Immature natural killer cell (primary cell): ENCODE measurements at regions not wholly inside any gene's neighbourhood (a gene's known extent, or its start where the extent isn't known, plus 50 kb on each side); places are given as distances from the start of the nearest gene placed in this dataset.

Source experiments
- DNase-seq, 3 donors: peaks; one replicate each; pipeline ENCODE4 v3.0.0; 2022; ENCODE audit warnings: mixed read lengths in 1 of 3
- H3K27ac Mint-ChIP-seq, 6 donors: one replicate each; pipeline ENCODE4 v1.8.0; 2020; ENCODE audit warnings: mixed read lengths in 6 of 6, mild to moderate bottlenecking in 5 of 6, inconsistent platforms in 4 of 6, moderate library complexity in 3 of 6
- H3K27me3 Mint-ChIP-seq, 3 donors: one replicate each; pipeline ENCODE4 v1.8.0; 2020 to 2021; ENCODE audit warnings: low read depth in 3 of 3, mild to moderate bottlenecking in 3 of 3, mixed read lengths in 3 of 3, moderate library complexity in 3 of 3, inconsistent platforms in 1 of 3
- H3K36me3 Mint-ChIP-seq, 3 donors: one replicate each; pipeline ENCODE4 v1.8.0; 2020; ENCODE audit warnings: mixed read lengths in 3 of 3, inconsistent platforms in 2 of 3, mild to moderate bottlenecking in 2 of 3
- H3K4me1 Mint-ChIP-seq, 2 donors: one replicate each; pipeline ENCODE4 v1.8.0; 2020; ENCODE audit warnings: inconsistent platforms in 2 of 2, mild to moderate bottlenecking in 2 of 2, mixed read lengths in 2 of 2, moderate library complexity in 1 of 2
- H3K4me3 Mint-ChIP-seq, 5 donors: one replicate each; pipeline ENCODE4 v1.8.0; 2020; ENCODE audit warnings: mild to moderate bottlenecking in 5 of 5, mixed read lengths in 5 of 5, inconsistent platforms in 3 of 5, moderate library complexity in 3 of 5
- H3K9me3 Mint-ChIP-seq, 6 donors: one replicate each; pipeline ENCODE4 v1.8.0; 2020; ENCODE audit warnings: mild to moderate bottlenecking in 6 of 6, mixed read lengths in 6 of 6, inconsistent platforms in 4 of 6, moderate library complexity in 3 of 6

- peak; percentile 28 to 33 (median 31) for DNase-seq
- Mint-ChIP-seq H3K4me3 (peak overlapping the region; percentile 69 to 91 (median 85)), H3K36me3 (peaks cover 6 to 9% (median 7%) of the 10 kb centered on the region in 3 donors), H3K9me3 (no peaks in the 10 kb centered on the region), H3K27ac (peak overlapping the region; percentile 100), H3K4me1 (peaks cover 79 to 80% of the 10 kb centered on the region in 2 donors), H3K27me3 (peaks cover 17 to 30% (median 18%) of the 10 kb centered on the region in 3 donors)
These were observed 74.6 kb downstream of the ARL4C start for GRCh38 chr2:234422273-234422732.

GRCh38 chr2:234420408-234420807, 76.5 kb downstream of the ARL4C start:
- no peaks in the 10 kb centered on the region for H3K9me3 Mint-ChIP-seq
- H3K4me1 Mint-ChIP-seq = peaks cover 66 to 76% of the 10 kb centered on the region in 2 donors
- peaks cover 2 to 12% (median 7%) of the 10 kb centered on the region in 3 donors for H3K27me3 Mint-ChIP-seq
- peak overlapping the region; percentile 100 for H3K27ac Mint-ChIP-seq
- DNase-seq = peak; percentile 62 to 70 (median 68)
- H3K36me3 Mint-ChIP-seq = peaks cover 7 to 11% (median 9%) of the 10 kb centered on the region in 3 donors
- peak overlapping the region; percentile 54 to 77 (median 71) for H3K4me3 Mint-ChIP-seq

DNA sequence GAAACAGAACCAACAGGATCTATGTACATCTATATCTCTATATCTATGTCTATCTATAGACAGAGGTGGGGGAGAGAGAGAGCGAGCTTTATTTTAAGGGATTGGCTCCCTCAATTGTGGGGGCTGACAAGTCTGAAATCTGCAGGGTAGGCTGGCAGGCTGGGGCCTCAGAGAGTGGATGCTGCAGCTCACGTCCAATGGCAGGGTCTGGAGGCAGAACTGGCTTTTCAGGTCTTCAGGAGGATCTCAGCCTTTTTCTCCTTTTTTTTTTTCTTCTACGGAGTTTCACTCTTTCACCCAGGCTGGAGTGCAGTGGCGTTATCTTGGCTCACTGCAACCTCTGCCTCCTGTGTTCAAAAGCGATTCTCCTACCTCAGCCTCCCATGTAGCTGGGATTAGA, 77.2 kb downstream of the ARL4C start:
- DNase-seq = no peak
- Mint-ChIP-seq H3K36me3 (peaks cover 7 to 15% (median 11%) of the 10 kb centered on the region in 3 donors), H3K9me3 (no peaks in the 10 kb centered on the region), H3K4me1 (peaks cover 65 to 76% of the 10 kb centered on the region in 2 donors), H3K27me3 (peaks cover 0 to 12% (median 5%) of the 10 kb centered on the region in 3 donors), H3K27ac (peak overlapping the region; percentile 100), H3K4me3 (peak overlapping the region in 2 of 5 donors; percentile 15 to 51)

DNA sequence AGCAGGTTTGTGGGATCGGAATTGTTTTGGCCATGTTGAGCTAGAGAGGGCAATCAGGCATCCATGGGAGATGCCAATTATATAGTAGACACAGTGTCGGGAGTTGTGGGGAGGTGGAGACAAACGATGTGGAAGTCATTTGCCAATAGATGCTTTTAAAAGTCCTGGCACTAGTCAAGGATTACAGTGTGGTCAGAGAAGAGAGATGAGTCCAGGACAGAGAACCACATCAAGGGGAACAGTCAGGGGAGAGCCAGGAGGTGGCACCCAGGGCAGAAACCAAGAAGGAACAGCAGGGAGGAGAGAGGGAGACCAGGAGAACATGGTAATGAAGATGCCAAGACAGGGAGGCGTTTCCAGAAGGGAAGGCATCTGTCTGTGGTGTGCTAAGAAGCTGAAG, 81.2 kb downstream of the ARL4C start:
- H3K9me3 Mint-ChIP-seq = no peaks in the 10 kb centered on the region
- peak overlapping the region; percentile 1 to 77 (median 57) for H3K27ac Mint-ChIP-seq
- H3K4me3 Mint-ChIP-seq = no peak overlapping the region
- peaks cover 0 to 5% (median 0%) of the 10 kb centered on the region in 3 donors for H3K27me3 Mint-ChIP-seq
- peaks cover 35 to 45% of the 10 kb centered on the region in 2 donors for H3K4me1 Mint-ChIP-seq
- no peak for DNase-seq
- peaks cover 7 to 18% (median 11%) of the 10 kb centered on the region in 3 donors for H3K36me3 Mint-ChIP-seq

GRCh38 chr2:234414596-234414995, 82.3 kb downstream of the ARL4C start:
- DNase-seq = no peak
- peaks cover 7 to 18% (median 11%) of the 10 kb centered on the region in 3 donors for H3K36me3 Mint-ChIP-seq
- H3K4me1 Mint-ChIP-seq = peaks cover 30 to 34% of the 10 kb centered on the region in 2 donors
- no peak overlapping the region for H3K4me3 Mint-ChIP-seq
- H3K9me3 Mint-ChIP-seq = no peaks in the 10 kb centered on the region
- H3K27ac Mint-ChIP-seq = peak overlapping the region in 5 of 6 donors; percentile 47 to 80 (median 56)
- H3K27me3 Mint-ChIP-seq = no peaks in the 10 kb centered on the region

DNA sequence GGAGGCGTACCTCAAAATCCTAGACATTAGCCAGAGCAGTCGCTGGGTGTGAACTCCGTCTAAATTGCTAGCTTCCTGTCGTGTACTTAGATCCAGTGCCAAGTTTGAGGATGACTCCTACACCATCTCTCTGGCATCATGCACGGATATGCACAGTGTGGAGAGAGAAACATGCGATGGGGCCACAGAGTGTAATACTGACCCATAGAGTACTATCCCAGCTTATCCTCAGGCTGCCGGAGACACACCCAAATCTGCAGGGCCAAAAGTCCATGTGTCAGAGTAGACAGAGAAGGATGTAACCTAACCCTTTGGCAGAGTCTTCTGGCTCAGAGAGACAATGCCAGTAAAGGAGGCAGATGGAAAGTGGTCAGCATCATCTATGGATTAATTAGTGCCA, 84.2 kb downstream of the ARL4C start:
- Mint-ChIP-seq H3K36me3 (peaks cover 0 to 10% (median 5%) of the 10 kb centered on the region in 3 donors), H3K27me3 (no peaks in the 10 kb centered on the region), H3K27ac (peak overlapping the region in 2 of 6 donors; percentile 1 to 46), H3K4me1 (peaks cover 25 to 31% of the 10 kb centered on the region in 2 donors), H3K4me3 (no peak overlapping the region), H3K9me3 (no peaks in the 10 kb centered on the region)
- DNase-seq = no peak

DNA sequence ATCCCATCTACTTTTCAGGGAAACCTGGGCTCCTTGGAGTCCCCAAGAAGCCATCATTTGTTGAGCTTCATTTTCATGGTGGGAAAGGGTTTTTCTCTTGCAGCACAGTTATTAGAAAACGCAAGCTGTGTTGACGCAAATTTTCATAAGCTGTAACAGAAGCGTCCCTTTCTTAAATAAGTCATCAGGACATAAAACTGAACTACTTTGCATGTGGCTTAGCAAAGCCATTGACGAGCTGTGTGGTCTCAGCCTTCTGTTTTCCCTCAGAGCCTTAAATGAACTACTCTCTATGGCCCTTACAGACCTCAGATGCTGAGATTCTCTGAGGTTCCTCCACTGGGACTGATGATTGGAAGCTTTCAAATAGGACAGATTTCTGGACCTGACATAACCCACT, 85.1 kb downstream of the ARL4C start:
- Mint-ChIP-seq H3K27ac (peak overlapping the region in 2 of 6 donors; percentile 29 to 70), H3K4me3 (no peak overlapping the region), H3K27me3 (no peaks in the 10 kb centered on the region)

GRCh38 chr2:234410526-234410925, 86.4 kb downstream of the ARL4C start:
- Mint-ChIP-seq H3K27ac (peak overlapping the region in 3 of 6 donors; percentile 42 to 75 (median 47)), H3K36me3 (peaks cover 0 to 7% (median 3%) of the 10 kb centered on the region in 3 donors), H3K4me1 (peaks cover 32 to 33% of the 10 kb centered on the region in 2 donors), H3K27me3 (no peaks in the 10 kb centered on the region), H3K4me3 (no peak overlapping the region), H3K9me3 (no peaks in the 10 kb centered on the region)
- DNase-seq = no peak

More for the DNA sequence above, 85.1 kb downstream of the ARL4C start:
- Mint-ChIP-seq H3K4me1 (peaks cover 24 to 28% of the 10 kb centered on the region in 2 donors), H3K36me3 (peaks cover 0 to 7% (median 5%) of the 10 kb centered on the region in 3 donors), H3K9me3 (no peaks in the 10 kb centered on the region)
- DNase-seq = no peak

GRCh38 chr2:234409590-234409989, 87.3 kb downstream of the ARL4C start:
- H3K27me3 Mint-ChIP-seq = no peaks in the 10 kb centered on the region
- H3K9me3 Mint-ChIP-seq = no peaks in the 10 kb centered on the region
- peaks cover 0 to 3% (median 0%) of the 10 kb centered on the region in 3 donors for H3K36me3 Mint-ChIP-seq
- DNase-seq = no peak
- no peak overlapping the region for H3K4me3 Mint-ChIP-seq
- H3K27ac Mint-ChIP-seq = peak overlapping the region in 2 of 6 donors; percentile 45 to 75
- peaks cover 31 to 32% of the 10 kb centered on the region in 2 donors for H3K4me1 Mint-ChIP-seq

DNA sequence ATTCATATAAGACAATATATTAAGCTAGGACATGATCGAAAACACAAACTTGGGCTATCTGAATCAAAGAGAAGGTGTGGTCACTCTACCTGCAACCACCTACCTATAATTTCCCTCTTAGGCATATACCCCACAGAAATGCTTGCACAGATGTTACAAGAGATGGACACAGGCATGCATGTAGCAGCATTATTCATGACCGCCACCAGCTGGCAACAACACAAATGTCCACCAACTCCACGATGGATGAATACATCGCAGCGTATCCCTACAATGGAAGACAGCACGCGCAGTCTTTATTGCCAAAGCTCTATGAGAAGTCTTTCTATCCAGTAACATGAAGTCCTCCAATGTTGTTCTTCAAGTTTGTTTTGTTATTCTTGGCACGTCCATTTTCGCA, 90.8 kb downstream of the ARL4C start:
- Mint-ChIP-seq H3K27me3 (no peaks in the 10 kb centered on the region), H3K4me3 (peak overlapping the region in 3 of 5 donors; percentile 3 to 15 (median 5)), H3K27ac (peak overlapping the region; percentile 1 to 82 (median 70)), H3K36me3 (peaks cover 0 to 5% (median 0%) of the 10 kb centered on the region in 3 donors), H3K4me1 (peaks cover 24 to 31% of the 10 kb centered on the region in 2 donors), H3K9me3 (no peaks in the 10 kb centered on the region)
- peak in 1 of 3 donors; percentile 15 for DNase-seq

- no peaks in the 10 kb centered on the region for H3K9me3 Mint-ChIP-seq
- peaks cover 0 to 5% (median 0%) of the 10 kb centered on the region in 3 donors for H3K36me3 Mint-ChIP-seq
- peak overlapping the region in 2 of 5 donors; percentile 3 to 9 for H3K4me3 Mint-ChIP-seq
- DNase-seq = no peak
- peak overlapping the region in 5 of 6 donors; percentile 19 to 82 (median 65) for H3K27ac Mint-ChIP-seq
- H3K27me3 Mint-ChIP-seq = no peaks in the 10 kb centered on the region
- peaks cover 24 to 26% of the 10 kb centered on the region in 2 donors for H3K4me1 Mint-ChIP-seq
These were observed 91.4 kb downstream of the ARL4C start for GRCh38 chr2:234405462-234405861.

GRCh38 chr2:234404957-234405356, 91.9 kb downstream of the ARL4C start:
- Mint-ChIP-seq H3K4me1 (peaks cover 23 to 24% of the 10 kb centered on the region in 2 donors), H3K27ac (peak overlapping the region in 4 of 6 donors; percentile 30 to 82 (median 46)), H3K4me3 (no peak overlapping the region)

GRCh38 chr2:234403751-234404150, 93.1 kb downstream of the ARL4C start:
- Mint-ChIP-seq H3K9me3 (no peaks in the 10 kb centered on the region), H3K36me3 (peaks cover 0 to 5% (median 0%) of the 10 kb centered on the region in 3 donors), H3K27me3 (no peaks in the 10 kb centered on the region), H3K4me1 (peaks cover 23 to 24% of the 10 kb centered on the region in 2 donors), H3K27ac (peak overlapping the region in 2 of 6 donors; percentile 32 to 74), H3K4me3 (no peak overlapping the region)
- DNase-seq = no peak

More at GRCh38 chr2:234404957-234405356, 91.9 kb downstream of the ARL4C start:
- no peak for DNase-seq
- H3K9me3 Mint-ChIP-seq = no peaks in the 10 kb centered on the region
- no peaks in the 10 kb centered on the region for H3K27me3 Mint-ChIP-seq
- H3K36me3 Mint-ChIP-seq = peaks cover 0 to 5% (median 0%) of the 10 kb centered on the region in 3 donors

DNA sequence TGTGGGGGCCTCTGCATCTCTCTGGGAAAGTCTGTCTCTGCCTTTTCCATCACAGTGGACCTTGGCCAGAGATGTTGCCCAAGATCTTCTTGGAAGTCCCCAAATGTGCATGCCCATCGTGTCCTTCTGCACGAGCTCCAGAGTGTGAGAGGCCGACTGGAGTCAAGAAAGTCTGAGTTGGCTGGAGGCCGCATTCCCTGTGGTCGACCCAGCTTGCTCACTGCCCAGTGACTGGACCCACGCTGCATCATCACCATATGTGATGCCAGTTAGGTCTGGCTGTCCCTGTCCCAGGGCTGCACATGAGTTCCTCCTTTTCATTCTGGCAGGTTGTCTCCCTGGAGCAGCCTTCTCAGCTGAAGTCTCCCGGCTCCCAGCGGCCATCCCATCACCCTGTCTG, 93.8 kb downstream of the ARL4C start:
- Mint-ChIP-seq H3K4me1 (peaks cover 24 to 25% of the 10 kb centered on the region in 2 donors), H3K27me3 (peaks cover 0 to 3% (median 0%) of the 10 kb centered on the region in 3 donors), H3K9me3 (no peaks in the 10 kb centered on the region), H3K27ac (peak overlapping the region in 4 of 6 donors; percentile 64 to 74 (median 70)), H3K4me3 (no peak overlapping the region), H3K36me3 (peaks cover 0 to 5% (median 0%) of the 10 kb centered on the region in 3 donors)
- no peak for DNase-seq
